ENCODE measurements at regions not wholly inside any gene's neighbourhood (a gene's known extent, or its start where the extent isn't known, plus 50 kb on each side); places are given as distances from the start of the nearest gene placed in this dataset.

DNA sequence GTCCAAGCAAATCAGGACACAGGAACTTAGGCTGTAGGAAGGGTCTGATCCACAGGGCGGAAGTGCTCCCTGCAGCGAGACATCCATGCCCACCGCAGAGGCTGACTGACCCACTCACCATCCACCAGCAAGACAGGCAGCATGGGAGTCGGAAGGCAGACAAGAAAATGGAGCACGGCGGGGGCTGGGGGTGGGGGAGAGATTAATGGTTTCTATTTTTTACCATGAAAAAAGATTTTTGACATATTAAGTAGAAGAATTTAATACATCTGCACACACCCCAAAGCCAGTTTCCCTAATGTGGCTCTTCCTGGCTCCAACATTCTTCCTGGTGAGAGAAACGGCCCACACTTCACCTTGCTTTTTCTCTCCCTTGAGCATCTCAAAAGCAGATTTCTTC, 55.1 kb upstream of the ST8SIA3 start:
- TF ChIP-seq EZH2 (IDR thresholded peaks at IDR 0.05; ENCODE audit: low read length, unreplicated experiment) (no peak), CTCF (conservative IDR thresholded peaks at IDR 0.05; ENCODE audit: low read depth, low read length) (no peak)
